PFSK-1 (cell line): ENCODE measurements at regions not wholly inside any gene's neighbourhood (a gene's known extent, or its start where the extent isn't known, plus 50 kb on each side); places are given as distances from the start of the nearest gene placed in this dataset.

Experiments used
- FOXP2 ChIP-seq: optimal IDR thresholded peaks from 2 replicates; pipeline ENCODE3; 2011; ENCODE audit warnings: borderline replicate concordance, control low read depth, inconsistent platforms; ENCODE audit not compliant: insufficient read depth; ENCODE audit errors: extremely low read length, extremely low read depth
- POLR2AphosphoS5 ChIP-seq: IDR thresholded peaks from 2 replicates; pipeline ENCODE4 v1.6.1; 2012; ENCODE audit warnings: low read depth, mild to moderate bottlenecking, control low read depth, low read length, moderate library complexity
- REST ChIP-seq, 2 experiments: IDR thresholded peaks; 2 replicates each; pipeline versions ENCODE4 v1.6.1 to v1.8.0; 2011 to 2012; ENCODE audit warnings: low read depth in 2 of 2, low read length in 2 of 2, control low read depth in 1 of 2, inconsistent platforms in 1 of 2, mild to moderate bottlenecking in 1 of 2, moderate library complexity in 1 of 2; ENCODE audit not compliant: insufficient read depth in 1 of 2
- SIN3A ChIP-seq: IDR thresholded peaks from 2 replicates; pipeline ENCODE4 v1.6.1; 2012; ENCODE audit warnings: mild to moderate bottlenecking, low read length, moderate library complexity, borderline replicate concordance; ENCODE audit not compliant: insufficient read depth
- TAF1 ChIP-seq: IDR thresholded peaks from 2 replicates; pipeline ENCODE4 v1.6.1; 2012; ENCODE audit warnings: low read length, control low read depth, borderline replicate concordance; ENCODE audit not compliant: insufficient read depth

GRCh38 chr14:28515571-28515970 is 251.0 kb upstream of the FOXG1 start:
- TF ChIP-seq TAF1, result no peak
- TF ChIP-seq FOXP2, result no peak
- TF ChIP-seq SIN3A, result no peak
- TF ChIP-seq REST (IDR thresholded peaks at IDR 0.05; ENCODE audit: insufficient read depth in 1 of 2, low read depth in 2 of 2, low read length in 2 of 2), result no peak
- no peak for TF ChIP-seq POLR2AphosphoS5

GRCh38 chr14:28536889-28537288 is 229.7 kb upstream of the FOXG1 start:
- TF ChIP-seq FOXP2, result no peak
- TF ChIP-seq TAF1, result no peak
- no peak for TF ChIP-seq REST (IDR thresholded peaks at IDR 0.05; ENCODE audit: insufficient read depth in 1 of 2, low read depth in 2 of 2, low read length in 2 of 2)
- no peak for TF ChIP-seq SIN3A
- no peak for TF ChIP-seq POLR2AphosphoS5

- TF ChIP-seq REST (IDR thresholded peaks at IDR 0.05; ENCODE audit: insufficient read depth in 1 of 2, low read depth in 2 of 2, low read length in 2 of 2) (no peak), SIN3A (no peak), FOXP2 (no peak), POLR2AphosphoS5 (no peak), TAF1 (no peak)
Observed at GRCh38 chr14:28542040-28542439, 224.5 kb upstream of the FOXG1 start.

- TF ChIP-seq FOXP2 (no peak), POLR2AphosphoS5 (no peak), REST (IDR thresholded peaks at IDR 0.05; ENCODE audit: insufficient read depth in 1 of 2, low read depth in 2 of 2, low read length in 2 of 2) (no peak), TAF1 (no peak), SIN3A (no peak)
Observed at GRCh38 chr14:28565345-28565744, 201.2 kb upstream of the FOXG1 start.

GRCh38 chr14:28570391-28570790 is 196.2 kb upstream of the FOXG1 start:
- TF ChIP-seq FOXP2 (no peak), REST (IDR thresholded peaks at IDR 0.05; ENCODE audit: insufficient read depth in 1 of 2, low read depth in 2 of 2, low read length in 2 of 2) (no peak), POLR2AphosphoS5 (no peak), TAF1 (no peak), SIN3A (no peak)
